ENCODE measurements at regions not wholly inside any gene's neighbourhood (a gene's known extent, or its start where the extent isn't known, plus 50 kb on each side); places are given as distances from the start of the nearest gene placed in this dataset.

GRCh38 chr5:14090755-14091154 is 52.4 kb upstream of the TRIO start:
- DNase-seq: no peak

GRCh38 chr5:14090290-14090689 is 52.9 kb upstream of the TRIO start:
- no peak for DNase-seq

GRCh38 chr5:14089198-14089597 is 53.9 kb upstream of the TRIO start:
- no peak for DNase-seq

- DNase-seq: no peak
Observed at GRCh38 chr5:14086261-14086660, 56.9 kb upstream of the TRIO start.

- no peak for DNase-seq
Observed at GRCh38 chr5:14082973-14083372, 60.2 kb upstream of the TRIO start.

GRCh38 chr5:14082523-14082922 is 60.6 kb upstream of the TRIO start:
- DNase-seq: no peak

- no peak for DNase-seq
Observed at GRCh38 chr5:14081791-14082190, 61.4 kb upstream of the TRIO start.

- DNase-seq: no peak
Observed at GRCh38 chr5:14078716-14079115, 64.4 kb upstream of the TRIO start.

GRCh38 chr5:14077501-14077900 is 65.6 kb upstream of the TRIO start:
- DNase-seq: no peak

- no peak for DNase-seq
Observed at GRCh38 chr5:14076561-14076960, 66.6 kb upstream of the TRIO start.

- DNase-seq: no peak
Observed at GRCh38 chr5:14075937-14076336, 67.2 kb upstream of the TRIO start.

GRCh38 chr5:14071433-14071832 is 71.7 kb upstream of the TRIO start:
- DNase-seq: no peak

- no peak for DNase-seq
Observed at GRCh38 chr5:14069021-14069420, 74.1 kb upstream of the TRIO start.

- no peak for DNase-seq
Observed at GRCh38 chr5:14068136-14068535, 75.0 kb upstream of the TRIO start.

- no peak for DNase-seq
Observed at GRCh38 chr5:14066326-14066725, 76.8 kb upstream of the TRIO start.

- DNase-seq: no peak
Observed at GRCh38 chr5:14064841-14065240, 78.3 kb upstream of the TRIO start.

- no peak for DNase-seq
Observed at GRCh38 chr5:14063691-14064090, 79.5 kb upstream of the TRIO start.

GRCh38 chr5:14063138-14063537 is 80.0 kb upstream of the TRIO start:
- no peak for DNase-seq

GRCh38 chr5:14062178-14062577 is 81.0 kb upstream of the TRIO start:
- DNase-seq: no peak

- DNase-seq: no peak
Observed at GRCh38 chr5:14061106-14061505, 82.0 kb upstream of the TRIO start.

- DNase-seq: no peak
Observed at GRCh38 chr5:14060218-14060617, 82.9 kb upstream of the TRIO start.

- no peak for DNase-seq
Observed at GRCh38 chr5:14059810-14060209, 83.3 kb upstream of the TRIO start.

GRCh38 chr5:14057289-14057688 is 85.9 kb upstream of the TRIO start:
- DNase-seq: no peak

- DNase-seq: no peak
Observed at GRCh38 chr5:14056039-14056438, 87.1 kb upstream of the TRIO start.

GRCh38 chr5:14054965-14055963 is 87.9 kb upstream of the TRIO start:
- DNase-seq: no peak
